HG03060 (cell line): ENCODE measurements at regions not wholly inside any gene's neighbourhood (a gene's known extent, or its start where the extent isn't known, plus 50 kb on each side); places are given as distances from the start of the nearest gene placed in this dataset.

Source experiments
- ATAC-seq: cut with Tn5 transposase; IDR thresholded peaks from one replicate; pipeline ENCODE4 v1.9.1; 2021; ENCODE audit warnings: low read depth, moderate number of reproducible peaks; ENCODE audit not compliant: unreplicated experiment

DNA sequence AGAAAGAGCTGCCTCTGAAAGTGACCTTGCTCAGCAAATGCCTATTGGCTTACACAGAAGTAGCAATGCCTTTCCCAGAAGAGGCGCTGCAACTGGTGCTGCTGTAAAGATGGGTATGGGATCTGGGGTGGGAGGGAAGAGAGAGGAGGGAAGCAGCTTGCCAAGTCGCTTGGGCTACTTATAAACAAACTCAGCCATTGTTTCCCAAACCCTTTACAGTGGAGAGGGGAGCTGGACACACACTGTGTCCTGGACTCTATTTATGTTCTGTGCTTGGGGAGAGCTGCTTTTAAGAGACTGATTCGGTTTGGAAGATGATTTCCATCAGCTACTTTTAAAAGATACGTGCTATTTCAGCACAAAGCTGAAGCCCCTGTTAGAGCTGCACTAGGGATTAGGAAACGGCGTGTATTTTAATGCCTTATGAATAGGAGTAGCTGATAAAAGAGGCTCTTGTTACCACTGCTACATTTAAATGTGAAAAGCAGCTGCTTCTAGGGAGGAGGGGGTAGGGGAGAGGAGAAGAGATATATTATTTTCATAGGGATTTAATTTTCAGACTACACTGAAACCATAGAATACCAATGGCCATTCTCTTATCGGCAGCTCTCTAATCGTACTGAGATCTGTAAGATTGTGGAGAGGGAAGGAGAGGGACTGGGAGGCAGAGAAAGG lies 440.6 kb downstream of the MCTP2 start:
- ATAC-seq, result no peak

GRCh38 chr15:94673801-94674200 lies 442.4 kb downstream of the MCTP2 start:
- ATAC-seq, result no peak

- ATAC-seq, result no peak
These were observed 442.9 kb downstream of the MCTP2 start for GRCh38 chr15:94674296-94674695.

DNA sequence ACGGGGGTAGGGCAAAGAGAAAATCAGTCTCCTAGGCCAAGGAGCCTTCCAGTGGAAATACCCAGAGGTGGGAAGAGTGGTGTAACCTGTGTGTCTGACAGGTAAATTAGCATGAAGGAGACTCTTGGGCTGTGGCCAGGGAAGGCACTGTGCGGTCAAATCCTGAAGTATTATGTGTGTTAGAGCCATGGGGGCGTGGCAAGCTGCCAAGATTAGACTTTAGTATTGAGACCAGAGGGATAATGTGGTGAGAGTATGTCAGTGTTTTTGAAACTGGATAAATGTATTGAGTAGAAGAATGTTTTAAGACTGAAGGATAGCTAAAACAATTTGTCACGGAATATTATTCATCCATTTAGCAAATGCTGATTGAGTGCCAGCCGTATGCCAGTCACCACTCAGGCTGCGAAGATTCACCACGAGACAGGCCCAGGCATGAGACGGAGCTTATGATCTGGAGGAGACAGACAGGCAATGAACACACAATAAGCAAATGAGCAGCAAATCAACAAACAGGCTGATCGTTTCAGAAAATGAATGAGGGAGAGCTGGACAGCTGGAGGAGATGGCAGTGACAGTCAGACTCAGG lies 445.9 kb downstream of the MCTP2 start:
- no peak for ATAC-seq

DNA sequence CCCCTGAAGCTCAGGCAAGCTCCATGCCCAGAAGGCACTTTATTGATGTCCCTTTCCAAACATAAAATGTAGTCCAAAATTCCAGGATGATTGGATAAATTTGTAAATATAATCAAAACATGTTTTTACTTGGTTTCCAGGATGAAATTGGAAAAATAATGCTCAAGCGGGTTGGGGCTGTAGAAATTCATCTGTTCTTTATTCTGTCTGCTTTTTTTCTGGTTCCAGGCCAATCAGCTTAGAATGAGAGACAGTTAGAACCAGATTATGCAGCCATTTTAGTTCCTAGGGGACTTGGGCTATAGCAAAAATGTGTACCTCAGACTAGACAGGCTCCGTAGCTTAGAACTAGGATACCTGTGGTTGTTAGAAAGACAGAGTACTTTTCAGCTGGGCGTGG lies 450.8 kb downstream of the MCTP2 start:
- ATAC-seq, result no peak

GRCh38 chr15:94683902-94684301 lies 452.5 kb downstream of the MCTP2 start:
- no peak for ATAC-seq

- no peak for ATAC-seq
These were observed 459.8 kb downstream of the MCTP2 start for GRCh38 chr15:94691169-94691568.

DNA sequence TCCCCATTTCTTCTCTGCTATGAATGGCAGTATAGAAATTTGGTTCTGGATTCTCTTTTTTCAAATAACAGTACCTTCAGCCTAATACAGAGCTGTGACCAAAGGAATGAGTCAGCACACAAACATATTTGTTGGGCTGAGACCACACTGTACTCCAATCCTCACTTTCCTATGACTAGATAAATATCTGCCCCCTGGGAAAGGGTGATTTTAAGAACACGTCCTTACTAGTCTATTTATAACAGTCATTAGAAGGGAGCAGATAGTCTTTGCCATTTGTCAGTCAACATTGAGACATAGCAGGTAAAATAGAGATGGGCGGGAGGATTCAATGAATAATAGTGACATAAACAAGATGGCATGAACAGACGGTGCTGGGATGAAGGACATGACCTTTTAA lies 461.3 kb downstream of the MCTP2 start:
- ATAC-seq, result no peak

GRCh38 chr15:94700211-94700610 lies 468.9 kb downstream of the MCTP2 start:
- no peak for ATAC-seq

GRCh38 chr15:94701281-94701985 lies 470.1 kb downstream of the MCTP2 start:
- ATAC-seq, result no peak

DNA sequence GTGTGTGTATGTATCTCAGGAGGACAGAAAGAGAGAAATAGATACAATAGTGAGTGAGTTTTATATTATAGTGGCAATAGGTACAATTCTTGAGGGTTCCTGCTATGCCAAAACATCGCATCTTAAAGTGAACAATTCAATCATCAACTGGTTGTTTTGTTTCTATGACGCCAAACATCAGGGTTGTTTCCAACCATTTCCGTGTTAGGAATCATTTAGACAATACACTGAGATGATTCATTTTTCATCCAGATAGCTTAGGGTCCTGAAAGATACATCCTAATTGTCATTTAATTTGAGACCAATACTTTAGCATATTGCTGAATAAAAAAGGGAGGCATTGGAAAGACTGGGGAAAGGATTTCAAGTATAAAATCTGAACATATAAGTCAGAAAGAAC lies 472.2 kb downstream of the MCTP2 start:
- ATAC-seq, result no peak

- ATAC-seq, result no peak
These were observed 473.1 kb downstream of the MCTP2 start for GRCh38 chr15:94704421-94704820.

GRCh38 chr15:94704946-94705345 lies 473.6 kb downstream of the MCTP2 start:
- no peak for ATAC-seq

DNA sequence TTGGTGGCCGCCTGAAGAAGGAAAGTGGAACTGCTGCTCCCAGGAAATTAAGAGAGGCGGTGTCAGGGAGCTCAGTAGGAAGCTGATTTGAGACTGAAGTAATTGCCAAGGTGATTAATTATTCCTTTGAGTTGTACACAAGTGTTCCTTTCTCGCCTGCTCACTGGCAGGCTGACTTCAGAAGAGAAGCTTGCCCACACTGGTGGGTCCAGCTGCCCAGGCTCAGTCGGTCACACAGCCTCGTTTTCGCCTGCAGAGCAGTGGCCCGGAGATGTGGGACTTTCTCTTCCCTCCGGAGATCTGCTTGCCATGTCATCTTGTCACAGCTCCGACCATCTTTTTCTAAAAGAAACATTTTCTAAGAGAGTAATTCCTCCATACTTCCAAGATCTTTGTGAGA lies 478.0 kb downstream of the MCTP2 start:
- no peak for ATAC-seq

- no peak for ATAC-seq
These were observed 490.8 kb downstream of the MCTP2 start for GRCh38 chr15:94722024-94722636.

- no peak for ATAC-seq
These were observed 492.4 kb downstream of the MCTP2 start for GRCh38 chr15:94723801-94724200.

DNA sequence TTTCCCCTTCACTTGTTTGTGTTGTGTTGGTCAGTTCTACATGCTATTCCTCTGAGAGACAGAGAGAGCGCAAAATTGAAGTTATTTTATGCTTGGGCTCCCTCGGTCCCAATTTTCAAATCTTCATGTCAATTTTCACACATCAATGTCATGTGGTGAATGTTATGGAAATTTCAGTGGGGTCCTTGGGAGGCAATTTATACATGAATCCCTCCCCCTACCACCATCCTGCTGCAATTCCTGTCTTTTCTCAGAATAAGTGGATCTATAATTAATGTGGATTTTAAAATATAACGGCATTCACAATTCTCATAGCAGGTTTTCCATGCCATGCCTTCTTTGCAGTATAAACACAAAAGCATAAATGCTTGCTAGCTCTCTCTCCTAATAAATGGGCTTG lies 499.9 kb downstream of the MCTP2 start:
- no peak for ATAC-seq

DNA sequence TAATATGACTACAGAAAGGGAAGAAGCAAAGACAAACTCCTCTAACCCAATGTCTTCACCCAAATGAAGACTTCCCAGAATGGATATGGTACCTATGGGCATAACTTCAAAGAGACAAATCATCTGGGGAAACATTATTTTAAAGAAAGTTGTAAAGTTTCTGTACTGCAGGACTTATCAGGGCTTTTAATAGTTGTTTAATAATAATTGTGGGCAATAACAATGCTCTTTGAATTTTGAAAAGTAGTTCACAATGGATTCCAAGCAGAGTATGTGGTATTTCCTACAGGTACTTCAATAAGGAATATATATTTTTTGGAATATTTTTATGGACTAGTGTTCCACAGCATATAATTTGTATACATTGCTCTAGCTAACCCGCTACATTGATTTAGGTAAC lies 503.1 kb downstream of the MCTP2 start:
- no peak for ATAC-seq

DNA sequence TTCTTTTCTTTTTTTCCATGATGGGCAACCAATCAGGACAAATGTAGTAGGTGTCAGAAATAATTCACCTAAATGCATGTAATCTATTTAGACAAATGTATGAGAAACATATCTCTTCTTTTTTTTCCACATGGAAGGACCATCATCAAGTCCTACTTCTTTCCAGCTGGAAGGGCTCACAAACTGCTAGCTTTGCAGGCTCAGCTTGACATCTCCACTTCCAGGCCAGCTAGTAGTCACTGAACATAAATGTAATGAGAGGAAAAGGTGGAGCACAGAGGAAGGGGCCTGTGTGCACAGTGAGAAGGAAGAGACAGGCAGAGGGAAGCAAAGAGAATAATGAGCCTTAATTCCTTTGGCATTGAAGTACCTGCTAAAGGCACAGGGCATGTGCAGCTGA lies 504.9 kb downstream of the MCTP2 start:
- ATAC-seq, result no peak

- no peak for ATAC-seq
These were observed 508.3 kb downstream of the MCTP2 start for GRCh38 chr15:94739639-94740038.

DNA sequence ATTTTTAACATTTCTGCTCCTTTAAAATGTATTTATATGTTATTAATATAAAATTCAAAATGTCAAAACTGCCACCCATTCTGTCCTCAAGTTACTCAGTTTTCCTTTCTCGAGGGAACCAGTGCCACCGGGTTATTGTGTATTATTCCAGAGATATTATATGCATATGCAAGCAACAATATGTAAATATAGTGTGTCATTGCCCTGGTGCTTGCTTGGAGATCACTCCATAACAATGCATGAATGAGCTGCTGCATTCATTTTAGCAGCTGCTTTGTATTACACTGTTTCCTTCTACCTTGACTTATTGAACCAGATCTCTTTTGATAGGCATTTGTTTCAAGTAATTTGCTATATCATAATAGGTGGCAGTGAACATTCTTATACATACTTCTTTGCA lies 509.1 kb downstream of the MCTP2 start:
- no peak for ATAC-seq

GRCh38 chr15:94743668-94744067 lies 512.3 kb downstream of the MCTP2 start:
- no peak for ATAC-seq
